OCI-LY1 (cell line): ENCODE measurements at regions not wholly inside any gene's neighbourhood (a gene's known extent, or its start where the extent isn't known, plus 50 kb on each side); places are given as distances from the start of the nearest gene placed in this dataset.

Source experiments
- H2AFZ ChIP-seq: fragments of 200-600 bp; sonication (generic), shearing (Covaris generic); 2 replicates; pipeline ENCODE4 v1.6.0; 2014; ENCODE audit warnings: antibody characterized with exemption, mild to moderate bottlenecking, low read length
- H3F3A ChIP-seq: fragments of 200-600 bp; sonication (generic), shearing (Covaris generic); 2 replicates; pipeline ENCODE4 v1.6.0; 2014; ENCODE audit warnings: mild to moderate bottlenecking, antibody characterized with exemption, low read length, moderate library complexity; ENCODE audit not compliant: insufficient read depth
- H3K27ac ChIP-seq: fragments of 200-600 bp; sonication (generic); 2 replicates; pipeline ENCODE4 v1.5.1; 2014; ENCODE audit warnings: low read length, mixed run types, mild to moderate bottlenecking, low read depth; ENCODE audit not compliant: poor library complexity, severe bottlenecking
- H3K27me3 ChIP-seq: fragments of 200-600 bp; sonication (generic); 2 replicates; pipeline ENCODE4 v1.6.0; 2014; ENCODE audit warnings: antibody characterized with exemption, mild to moderate bottlenecking, low read length, moderate library complexity; ENCODE audit not compliant: insufficient read depth
- H3K36me3 ChIP-seq: fragments of 200-600 bp; sonication (generic); 2 replicates; pipeline ENCODE4 v1.6.1; 2014; ENCODE audit warnings: mild to moderate bottlenecking, antibody characterized with exemption, low read length, moderate library complexity, mixed read lengths; ENCODE audit not compliant: insufficient read depth
- H3K4me1 ChIP-seq: fragments of 200-600 bp; sonication (generic); 2 replicates; pipeline ENCODE4 v1.5.1; 2014; ENCODE audit warnings: mild to moderate bottlenecking, low read length, moderate library complexity; ENCODE audit not compliant: insufficient read depth, severe bottlenecking
- H3K4me2 ChIP-seq: fragments of 200-600 bp; sonication (generic), shearing (Covaris generic); 2 replicates; pipeline ENCODE4 v1.6.1; 2014; ENCODE audit warnings: low read length
- H3K4me3 ChIP-seq: fragments of 200-600 bp; sonication (generic); 2 replicates; pipeline ENCODE4 v1.5.1; 2014; ENCODE audit warnings: low read length, low read depth, mild to moderate bottlenecking, mixed read lengths; ENCODE audit not compliant: poor library complexity, severe bottlenecking
- H3K79me2 ChIP-seq: fragments of 200-600 bp; shearing (Covaris generic); 2 replicates; pipeline ENCODE4 v1.6.1; 2016; ENCODE audit warnings: mixed run types, low read length, mixed read lengths; ENCODE audit not compliant: insufficient read depth
- H3K9ac ChIP-seq: fragments of 200-600 bp; sonication (generic), shearing (Covaris generic); 2 replicates; pipeline ENCODE4 v1.6.1; 2014; ENCODE audit warnings: mild to moderate bottlenecking, low read length, mixed read lengths
- H3K9me2 ChIP-seq: fragments of 200-600 bp; sonication (generic), shearing (Covaris generic); 2 replicates; pipeline ENCODE4 v1.6.1; 2014; ENCODE audit warnings: low read depth, mild to moderate bottlenecking, low read length, mixed read lengths
- H3K9me3 ChIP-seq: fragments of 200-600 bp; shearing (Covaris generic); 2 replicates; pipeline ENCODE4 v1.6.1; 2014; ENCODE audit warnings: low read length, mixed read lengths
- H4K20me1 ChIP-seq: fragments of 200-600 bp; sonication (generic), shearing (Covaris generic); 2 replicates; pipeline ENCODE4 v1.6.0; 2016; ENCODE audit warnings: mild to moderate bottlenecking, low read length; ENCODE audit not compliant: insufficient read depth
- EZH2 ChIP-seq: fragments of 200-600 bp; sonication (generic), shearing (Covaris generic); IDR thresholded peaks from 2 replicates; pipeline ENCODE4 v1.8.0; 2017; ENCODE audit warnings: borderline replicate concordance, mixed run types, mild to moderate bottlenecking, antibody characterized with exemption, low read length, moderate library complexity, mixed read lengths
- TF ChIP-seq, protein P1 (sequence below): fragments of 200-600 bp; sonication (generic), shearing (Covaris generic); IDR thresholded peaks from 2 replicates; pipeline ENCODE4 v1.5.1; 2017; ENCODE audit warnings: mild to moderate bottlenecking, antibody characterized with exemption, low read length, moderate library complexity, mixed read lengths

DNA sequence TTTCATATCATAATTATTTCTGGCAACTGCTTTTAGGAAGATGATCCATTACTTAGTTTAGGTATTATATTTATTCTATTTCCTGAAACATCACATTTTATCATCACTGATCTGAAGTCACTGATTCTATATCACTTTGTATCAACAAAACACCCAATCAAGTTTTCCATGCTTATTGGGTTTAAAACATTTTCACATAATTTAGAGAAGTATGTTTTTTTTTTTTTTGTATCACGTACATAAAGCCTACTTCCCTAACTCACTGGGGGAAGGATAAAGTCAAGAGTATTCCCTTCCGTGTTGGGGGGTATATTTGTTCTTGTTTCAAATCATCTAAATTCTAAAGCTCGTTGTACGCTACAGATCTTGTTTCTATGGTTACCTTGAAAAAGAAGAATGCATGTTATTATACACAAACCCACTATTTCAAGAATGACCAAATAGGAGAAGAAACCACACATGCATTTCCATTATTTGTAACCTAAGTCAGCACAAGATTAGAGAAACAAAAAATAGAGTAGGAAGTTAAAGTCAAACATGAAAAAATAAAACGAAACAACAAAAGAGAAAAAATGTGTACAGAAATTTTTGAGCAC, 637.2 kb upstream of the MIR17HG start:
- Histone ChIP-seq H3K27ac (no peak overlapping the region), H3K9me3 (no peaks in the 10 kb centered on the region), H4K20me1 (no peaks in the 10 kb centered on the region), H3K4me2 (no peak overlapping the region), H3K9me2 (no peaks in the 10 kb centered on the region), H3K27me3 (no peaks in the 10 kb centered on the region), H3K79me2 (no peaks in the 10 kb centered on the region), H3F3A (no peaks in the 10 kb centered on the region), H2AFZ (no peak overlapping the region), H3K9ac (no peak overlapping the region), H3K36me3 (no peaks in the 10 kb centered on the region), H3K4me3 (no peak overlapping the region), H3K4me1 (no peaks in the 10 kb centered on the region)
- no peak for TF ChIP-seq EZH2
- TF ChIP-seq, protein P1, sequence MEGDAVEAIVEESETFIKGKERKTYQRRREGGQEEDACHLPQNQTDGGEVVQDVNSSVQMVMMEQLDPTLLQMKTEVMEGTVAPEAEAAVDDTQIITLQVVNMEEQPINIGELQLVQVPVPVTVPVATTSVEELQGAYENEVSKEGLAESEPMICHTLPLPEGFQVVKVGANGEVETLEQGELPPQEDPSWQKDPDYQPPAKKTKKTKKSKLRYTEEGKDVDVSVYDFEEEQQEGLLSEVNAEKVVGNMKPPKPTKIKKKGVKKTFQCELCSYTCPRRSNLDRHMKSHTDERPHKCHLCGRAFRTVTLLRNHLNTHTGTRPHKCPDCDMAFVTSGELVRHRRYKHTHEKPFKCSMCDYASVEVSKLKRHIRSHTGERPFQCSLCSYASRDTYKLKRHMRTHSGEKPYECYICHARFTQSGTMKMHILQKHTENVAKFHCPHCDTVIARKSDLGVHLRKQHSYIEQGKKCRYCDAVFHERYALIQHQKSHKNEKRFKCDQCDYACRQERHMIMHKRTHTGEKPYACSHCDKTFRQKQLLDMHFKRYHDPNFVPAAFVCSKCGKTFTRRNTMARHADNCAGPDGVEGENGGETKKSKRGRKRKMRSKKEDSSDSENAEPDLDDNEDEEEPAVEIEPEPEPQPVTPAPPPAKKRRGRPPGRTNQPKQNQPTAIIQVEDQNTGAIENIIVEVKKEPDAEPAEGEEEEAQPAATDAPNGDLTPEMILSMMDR: no peak

DNA sequence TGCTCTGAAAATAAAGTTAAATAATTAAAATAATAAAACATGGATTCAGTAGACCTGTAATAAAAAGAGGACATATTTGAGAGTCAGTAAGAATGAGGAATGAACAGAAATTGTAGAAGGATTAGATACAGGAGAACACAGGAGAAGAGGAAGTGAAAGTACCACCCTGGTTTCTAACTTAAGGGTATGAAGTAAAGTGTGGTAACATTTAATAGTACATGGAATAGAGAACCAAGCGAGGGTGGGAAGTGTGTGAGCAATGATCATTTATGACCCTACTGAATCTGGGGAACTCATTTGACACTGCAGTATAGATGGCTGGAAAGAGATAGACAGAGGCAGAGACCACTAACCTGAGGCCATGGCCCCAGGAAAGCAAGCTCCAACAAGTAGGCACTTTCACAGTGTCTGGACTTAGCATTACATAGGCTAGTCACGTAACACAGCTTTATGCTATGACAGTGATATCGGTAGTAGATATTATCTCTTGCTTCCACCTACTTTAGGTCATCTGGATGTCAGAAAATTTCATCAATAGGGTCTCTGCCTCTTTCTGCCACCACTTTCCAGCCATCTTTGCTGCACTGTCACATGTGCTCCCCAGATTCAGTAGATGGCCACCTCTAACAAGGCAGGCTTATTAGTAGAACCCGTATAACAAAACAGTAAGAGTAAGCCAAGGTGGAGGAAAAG, 633.9 kb upstream of the MIR17HG start:
- Histone ChIP-seq H4K20me1 (no peaks in the 10 kb centered on the region), H3F3A (no peaks in the 10 kb centered on the region), H3K9me2 (no peaks in the 10 kb centered on the region), H3K4me3 (no peak overlapping the region), H3K4me1 (no peaks in the 10 kb centered on the region), H2AFZ (no peak overlapping the region), H3K9ac (no peak overlapping the region), H3K79me2 (no peaks in the 10 kb centered on the region), H3K36me3 (no peaks in the 10 kb centered on the region), H3K27ac (no peak overlapping the region), H3K27me3 (no peaks in the 10 kb centered on the region), H3K4me2 (no peak overlapping the region), H3K9me3 (no peaks in the 10 kb centered on the region)
- TF ChIP-seq, protein P1: no peak
- no peak for TF ChIP-seq EZH2

DNA sequence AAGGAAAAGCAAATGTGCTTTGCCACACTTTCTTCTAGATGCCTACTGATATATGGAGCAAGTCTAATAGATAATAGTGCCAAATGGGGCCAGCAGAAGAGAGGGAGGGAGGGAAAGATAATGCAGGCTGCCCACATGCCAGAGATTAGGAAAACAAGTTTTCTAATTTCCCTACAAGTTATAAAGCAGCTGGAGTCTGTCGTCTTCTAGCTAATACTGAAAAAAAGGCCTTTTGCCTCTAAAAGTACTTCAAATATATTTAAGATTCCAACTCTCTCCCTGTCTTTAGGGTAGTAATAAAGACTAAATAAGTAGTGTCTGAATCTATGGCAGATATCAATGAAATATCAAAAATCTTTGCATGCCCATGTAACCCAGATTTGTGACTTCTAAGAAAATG, 632.0 kb upstream of the MIR17HG start:
- Histone ChIP-seq H3K4me2 (no peak overlapping the region), H3F3A (no peaks in the 10 kb centered on the region), H3K36me3 (no peaks in the 10 kb centered on the region), H3K27ac (no peak overlapping the region), H3K27me3 (no peaks in the 10 kb centered on the region), H2AFZ (no peak overlapping the region), H3K9me2 (no peaks in the 10 kb centered on the region), H3K9ac (no peak overlapping the region), H3K79me2 (no peaks in the 10 kb centered on the region), H3K4me1 (no peaks in the 10 kb centered on the region), H4K20me1 (no peaks in the 10 kb centered on the region), H3K9me3 (no peaks in the 10 kb centered on the region), H3K4me3 (no peak overlapping the region)
- TF ChIP-seq EZH2: no peak
- TF ChIP-seq, protein P1: no peak
